ENCODE measurements at regions not wholly inside any gene's neighbourhood (a gene's known extent, or its start where the extent isn't known, plus 50 kb on each side); places are given as distances from the start of the nearest gene placed in this dataset.
"Not testable (repeated sequence)": the region's sequence is repeated elsewhere in the genome, so short reads cannot be mapped to it uniquely, and the experiment has no call there.

- no peak for DNase-seq (ENCODE audit: low read depth)
- H3K4me3 ChIP-seq (ENCODE audit: control insufficient read depth, low read depth, low read length): no peak overlapping the region
- TF ChIP-seq, protein P1, sequence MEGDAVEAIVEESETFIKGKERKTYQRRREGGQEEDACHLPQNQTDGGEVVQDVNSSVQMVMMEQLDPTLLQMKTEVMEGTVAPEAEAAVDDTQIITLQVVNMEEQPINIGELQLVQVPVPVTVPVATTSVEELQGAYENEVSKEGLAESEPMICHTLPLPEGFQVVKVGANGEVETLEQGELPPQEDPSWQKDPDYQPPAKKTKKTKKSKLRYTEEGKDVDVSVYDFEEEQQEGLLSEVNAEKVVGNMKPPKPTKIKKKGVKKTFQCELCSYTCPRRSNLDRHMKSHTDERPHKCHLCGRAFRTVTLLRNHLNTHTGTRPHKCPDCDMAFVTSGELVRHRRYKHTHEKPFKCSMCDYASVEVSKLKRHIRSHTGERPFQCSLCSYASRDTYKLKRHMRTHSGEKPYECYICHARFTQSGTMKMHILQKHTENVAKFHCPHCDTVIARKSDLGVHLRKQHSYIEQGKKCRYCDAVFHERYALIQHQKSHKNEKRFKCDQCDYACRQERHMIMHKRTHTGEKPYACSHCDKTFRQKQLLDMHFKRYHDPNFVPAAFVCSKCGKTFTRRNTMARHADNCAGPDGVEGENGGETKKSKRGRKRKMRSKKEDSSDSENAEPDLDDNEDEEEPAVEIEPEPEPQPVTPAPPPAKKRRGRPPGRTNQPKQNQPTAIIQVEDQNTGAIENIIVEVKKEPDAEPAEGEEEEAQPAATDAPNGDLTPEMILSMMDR (IDR thresholded peaks at IDR 0.05; ENCODE audit: control insufficient read depth, insufficient read depth, low read depth, low read length, missing control alignments): no peak
These were observed 555.4 kb downstream of the RAB28 start for GRCh38 chr4:12928751-12929150.

- no peak overlapping the region for H3K4me3 ChIP-seq (ENCODE audit: control insufficient read depth, low read depth, low read length)
- TF ChIP-seq, protein P1 (IDR thresholded peaks at IDR 0.05; ENCODE audit: control insufficient read depth, insufficient read depth, low read depth, low read length, missing control alignments): no peak
- DNase-seq (ENCODE audit: low read depth): no peak
These were observed 557.7 kb downstream of the RAB28 start for GRCh38 chr4:12926189-12927066.

DNA sequence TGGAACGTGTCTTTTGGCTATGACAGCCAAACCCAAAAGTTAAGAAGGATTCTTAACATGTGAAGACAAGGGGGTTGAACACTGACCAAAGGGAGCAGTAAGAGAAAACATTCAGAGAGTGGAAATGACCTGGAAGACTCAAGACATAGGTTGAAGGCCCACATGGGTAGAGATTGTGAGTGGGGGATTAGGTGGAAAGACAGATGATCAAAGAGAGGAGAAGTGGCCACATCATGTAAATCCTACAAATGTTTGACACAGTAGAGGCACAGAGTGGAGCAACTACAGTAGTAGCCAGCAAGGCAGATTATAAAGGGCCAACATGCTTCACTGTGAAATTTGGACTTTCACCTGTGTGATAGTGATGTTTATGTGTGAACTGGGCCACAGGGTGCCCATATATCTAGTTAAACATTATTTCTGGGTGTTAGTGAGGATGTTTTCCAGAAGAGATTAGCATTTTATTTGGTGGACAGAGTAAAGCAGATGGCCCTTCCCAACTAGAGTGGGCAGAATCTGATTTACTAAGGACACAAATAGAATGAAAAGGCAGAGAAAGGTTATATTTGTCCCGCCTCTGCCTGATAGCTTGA lies 559.3 kb downstream of the RAB28 start:
- DNase-seq (ENCODE audit: low read depth): no peak
- no peak overlapping the region for H3K4me3 ChIP-seq (ENCODE audit: control insufficient read depth, low read depth, low read length)
- TF ChIP-seq, protein P1 (IDR thresholded peaks at IDR 0.05; ENCODE audit: control insufficient read depth, insufficient read depth, low read depth, low read length, missing control alignments): no peak

- H3K4me3 ChIP-seq (ENCODE audit: control insufficient read depth, low read depth, low read length): no peak overlapping the region
- TF ChIP-seq, protein P1 (IDR thresholded peaks at IDR 0.05; ENCODE audit: control insufficient read depth, insufficient read depth, low read depth, low read length, missing control alignments): no peak
- DNase-seq (ENCODE audit: low read depth): no peak
These were observed 559.9 kb downstream of the RAB28 start for GRCh38 chr4:12924253-12924652.

DNA sequence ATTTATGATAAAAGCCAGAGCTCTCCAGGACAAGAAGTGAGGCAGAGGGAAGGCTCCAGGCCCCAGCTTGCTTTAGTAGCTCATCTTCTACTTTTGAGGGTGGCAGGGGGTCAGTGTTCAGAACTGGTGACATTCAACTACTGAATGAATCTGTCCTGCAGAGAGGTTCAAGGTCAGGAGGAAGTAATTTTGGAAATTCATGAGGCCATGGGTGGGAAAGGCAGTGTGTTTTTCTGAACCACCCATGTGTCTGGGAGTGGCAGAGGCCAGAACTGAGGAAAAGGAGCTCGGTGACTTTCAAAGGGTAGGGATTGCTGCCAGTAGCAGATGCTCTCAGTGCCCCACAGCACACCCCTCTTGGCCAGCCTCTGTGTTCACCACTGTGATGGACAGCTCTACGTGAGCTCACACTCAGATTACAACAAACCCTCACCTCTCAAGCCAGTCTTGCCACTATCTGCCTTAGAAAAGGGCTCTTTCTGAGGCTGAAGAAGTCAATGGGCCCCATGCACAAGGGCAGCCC lies 571.2 kb downstream of the RAB28 start:
- TF ChIP-seq, protein P1 (IDR thresholded peaks at IDR 0.05; ENCODE audit: control insufficient read depth, insufficient read depth, low read depth, low read length, missing control alignments): no peak
- DNase-seq (ENCODE audit: low read depth): no peak

DNA sequence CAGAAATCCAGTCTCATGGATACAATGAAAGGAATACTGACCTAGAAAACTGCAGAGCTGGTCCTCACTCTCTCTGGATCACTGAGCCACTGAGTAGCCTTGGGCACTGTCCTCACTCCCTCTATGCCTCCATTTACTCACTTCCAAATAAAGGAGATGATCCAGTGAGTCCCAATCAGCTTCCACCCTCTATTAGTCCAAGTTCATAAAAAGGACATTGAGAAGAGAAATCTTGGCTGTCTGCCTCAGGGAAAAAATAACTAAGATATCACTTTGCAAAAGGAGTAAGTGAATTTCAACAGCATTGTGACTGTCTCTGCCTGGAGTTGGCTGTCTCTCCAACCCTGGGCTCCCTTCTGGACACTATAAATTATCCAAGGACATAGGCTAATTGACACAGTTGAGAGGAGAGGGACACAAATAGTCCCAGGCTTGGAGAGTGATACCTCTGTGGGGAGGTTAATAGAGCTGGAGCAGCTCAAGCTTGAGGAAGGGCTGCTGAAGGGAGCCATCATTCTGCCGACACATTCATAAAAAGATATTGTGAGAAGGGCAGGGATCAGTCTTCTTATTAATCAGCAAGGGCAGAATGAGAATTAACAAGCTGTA lies 572.3 kb downstream of the RAB28 start:
- TF ChIP-seq, protein P1 (IDR thresholded peaks at IDR 0.05; ENCODE audit: control insufficient read depth, insufficient read depth, low read depth, low read length, missing control alignments): no peak

More for the DNA sequence above, 571.2 kb downstream of the RAB28 start:
- no peak overlapping the region for H3K4me3 ChIP-seq (ENCODE audit: control insufficient read depth, low read depth, low read length)

DNA sequence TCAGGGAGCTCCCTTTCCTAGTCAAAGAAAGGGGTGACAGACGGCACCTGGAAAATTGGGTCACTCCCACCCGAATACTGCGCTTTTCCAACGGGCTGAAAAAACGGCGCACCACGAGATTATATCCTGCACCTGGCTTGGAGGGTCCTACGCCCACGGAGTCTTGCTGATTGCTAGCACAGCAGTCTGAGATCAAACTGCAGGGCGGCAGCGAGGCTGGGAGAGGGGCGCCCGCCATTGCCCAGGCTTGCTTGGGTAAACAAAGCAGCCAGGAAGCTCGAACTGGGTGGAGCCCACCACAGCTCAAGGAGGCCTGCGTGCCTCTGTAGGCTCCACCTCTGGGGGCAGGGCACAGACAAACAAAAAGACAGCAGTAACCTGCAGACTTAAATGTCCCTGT lies 580.5 kb downstream of the RAB28 start:
- not testable (repeated sequence) for H3K4me3 ChIP-seq (ENCODE audit: control insufficient read depth, low read depth, low read length); DNase-seq (ENCODE audit: low read depth)

More for the DNA sequence above, 572.3 kb downstream of the RAB28 start:
- no peak for DNase-seq (ENCODE audit: low read depth)
- no peak overlapping the region for H3K4me3 ChIP-seq (ENCODE audit: control insufficient read depth, low read depth, low read length)
